ENCODE measurements at regions not wholly inside any gene's neighbourhood (a gene's known extent, or its start where the extent isn't known, plus 50 kb on each side); places are given as distances from the start of the nearest gene placed in this dataset.

DNA sequence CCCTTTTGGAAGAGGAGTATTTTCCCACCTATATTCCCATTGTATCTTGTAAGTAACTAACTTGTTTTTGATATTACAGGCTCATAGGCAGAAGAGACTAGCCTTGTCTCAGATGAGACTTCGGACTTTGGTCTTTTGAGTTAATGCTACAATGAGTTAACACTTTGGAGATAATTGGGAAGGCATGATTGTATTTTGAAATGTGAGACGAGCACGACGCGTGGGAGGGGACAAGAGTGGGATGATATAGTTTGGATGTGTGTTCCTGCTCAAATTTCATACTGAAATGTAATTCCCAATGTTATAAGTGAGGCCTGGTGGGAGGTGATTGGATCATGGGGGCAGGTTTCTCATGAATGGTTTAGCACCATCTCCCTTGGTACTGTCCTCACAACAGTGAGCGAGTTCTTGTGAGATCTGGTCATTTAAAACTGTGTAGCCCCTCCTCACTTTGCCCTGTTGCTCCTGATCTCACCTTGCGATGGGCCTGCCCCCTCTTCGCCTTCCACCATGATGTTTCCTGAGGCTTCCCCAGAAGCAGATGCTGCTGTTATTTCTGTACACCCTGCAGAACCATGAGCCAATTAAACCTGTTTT is 721.5 kb upstream of the CTNND2 start:
- no peak overlapping the region for H3K27ac Mint-ChIP-seq
- H3K9me3 Mint-ChIP-seq: no peaks in the 10 kb centered on the region
- H3K4me1 Mint-ChIP-seq: peaks cover 6% of the 10 kb centered on the region
- H3K27ac ChIP-seq (ENCODE audit: low read depth, low read length): no peak overlapping the region
- H3K4me1 ChIP-seq (ENCODE audit: control insufficient read depth, insufficient read depth, low read length): no peaks in the 10 kb centered on the region
- no peak for DNase-seq
- TF ChIP-seq, protein P1, sequence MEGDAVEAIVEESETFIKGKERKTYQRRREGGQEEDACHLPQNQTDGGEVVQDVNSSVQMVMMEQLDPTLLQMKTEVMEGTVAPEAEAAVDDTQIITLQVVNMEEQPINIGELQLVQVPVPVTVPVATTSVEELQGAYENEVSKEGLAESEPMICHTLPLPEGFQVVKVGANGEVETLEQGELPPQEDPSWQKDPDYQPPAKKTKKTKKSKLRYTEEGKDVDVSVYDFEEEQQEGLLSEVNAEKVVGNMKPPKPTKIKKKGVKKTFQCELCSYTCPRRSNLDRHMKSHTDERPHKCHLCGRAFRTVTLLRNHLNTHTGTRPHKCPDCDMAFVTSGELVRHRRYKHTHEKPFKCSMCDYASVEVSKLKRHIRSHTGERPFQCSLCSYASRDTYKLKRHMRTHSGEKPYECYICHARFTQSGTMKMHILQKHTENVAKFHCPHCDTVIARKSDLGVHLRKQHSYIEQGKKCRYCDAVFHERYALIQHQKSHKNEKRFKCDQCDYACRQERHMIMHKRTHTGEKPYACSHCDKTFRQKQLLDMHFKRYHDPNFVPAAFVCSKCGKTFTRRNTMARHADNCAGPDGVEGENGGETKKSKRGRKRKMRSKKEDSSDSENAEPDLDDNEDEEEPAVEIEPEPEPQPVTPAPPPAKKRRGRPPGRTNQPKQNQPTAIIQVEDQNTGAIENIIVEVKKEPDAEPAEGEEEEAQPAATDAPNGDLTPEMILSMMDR (conservative IDR thresholded peaks at IDR 0.05): no peak
- WGBS, 2 experiments (ENCODE audit: insufficient coverage in 1 of 2, insufficient read length in 1 of 2): 81 to 84% methylated on average over 8 of the region's 8 CpGs
- H3K27me3 Mint-ChIP-seq (ENCODE audit: insufficient read depth): no peaks in the 10 kb centered on the region
- peak overlapping the region; percentile 1 for H3K4me3 Mint-ChIP-seq
- H3K36me3 Mint-ChIP-seq (ENCODE audit: low read depth): no peaks in the 10 kb centered on the region
- no peak overlapping the region for H3K9ac ChIP-seq (ENCODE audit: extremely low read depth, low read length, poor library complexity, severe bottlenecking)
- no peak overlapping the region for H3K4me3 ChIP-seq (ENCODE audit: low read length)
- H3K9me3 ChIP-seq (ENCODE audit: control insufficient read depth, low read length): peaks cover 4% of the 10 kb centered on the region
- no peaks in the 10 kb centered on the region for H3K36me3 ChIP-seq (ENCODE audit: control insufficient read depth, insufficient read depth, low read length)
- no peaks in the 10 kb centered on the region for H3K27me3 ChIP-seq (ENCODE audit: control insufficient read depth, insufficient read depth, low read length, poor library complexity, severe bottlenecking)

- Mint-ChIP-seq H3K27ac (no peak overlapping the region), H3K4me1 (peaks cover 6% of the 10 kb centered on the region), H3K27me3 (ENCODE audit: insufficient read depth) (no peaks in the 10 kb centered on the region), H3K36me3 (ENCODE audit: low read depth) (no peaks in the 10 kb centered on the region), H3K9me3 (no peaks in the 10 kb centered on the region), H3K4me3 (no peak overlapping the region)
- 91 to 92% methylated on average over 2 to 4 of the region's 4 CpGs for WGBS, 2 experiments (ENCODE audit: insufficient coverage in 1 of 2, insufficient read length in 1 of 2)
- TF ChIP-seq, protein P1 (conservative IDR thresholded peaks at IDR 0.05): no peak
- no peak overlapping the region for H3K9ac ChIP-seq (ENCODE audit: extremely low read depth, low read length, poor library complexity, severe bottlenecking)
- H3K9me3 ChIP-seq (ENCODE audit: control insufficient read depth, low read length): peaks cover 4% of the 10 kb centered on the region
- no peaks in the 10 kb centered on the region for H3K36me3 ChIP-seq (ENCODE audit: control insufficient read depth, insufficient read depth, low read length)
- no peaks in the 10 kb centered on the region for H3K4me1 ChIP-seq (ENCODE audit: control insufficient read depth, insufficient read depth, low read length)
- no peaks in the 10 kb centered on the region for H3K27me3 ChIP-seq (ENCODE audit: control insufficient read depth, insufficient read depth, low read length, poor library complexity, severe bottlenecking)
- H3K27ac ChIP-seq (ENCODE audit: low read depth, low read length): no peak overlapping the region
- no peak for DNase-seq
- H3K4me3 ChIP-seq (ENCODE audit: low read length): no peak overlapping the region
Observed at GRCh38 chr5:12624776-12625560, 720.7 kb upstream of the CTNND2 start.

DNA sequence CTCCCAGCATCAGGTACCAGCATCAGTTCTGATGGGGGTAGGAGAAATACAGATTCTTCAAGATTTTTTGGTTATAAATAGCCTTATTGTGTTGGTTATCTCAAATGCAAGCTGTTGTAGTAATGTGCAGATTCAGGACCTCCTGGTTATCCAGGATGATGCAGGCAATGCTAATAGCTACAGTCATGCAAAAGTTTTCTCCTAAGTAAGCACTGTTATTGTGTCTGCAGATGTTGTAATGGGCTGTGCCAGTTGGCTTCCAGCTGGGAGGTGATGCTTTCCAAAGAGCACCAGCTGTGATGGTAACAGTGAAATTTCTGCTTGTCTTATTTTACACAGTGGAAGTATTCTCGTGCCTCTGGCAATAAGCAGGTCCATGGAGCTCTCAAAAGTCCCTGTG is 719.2 kb upstream of the CTNND2 start:
- no peaks in the 10 kb centered on the region for H3K27me3 ChIP-seq (ENCODE audit: control insufficient read depth, insufficient read depth, low read length, poor library complexity, severe bottlenecking)
- no peaks in the 10 kb centered on the region for H3K27me3 Mint-ChIP-seq (ENCODE audit: insufficient read depth)
- H3K9me3 ChIP-seq (ENCODE audit: control insufficient read depth, low read length): peaks cover 4% of the 10 kb centered on the region
- WGBS, 2 experiments (ENCODE audit: insufficient coverage in 1 of 2, insufficient read length in 1 of 2): 62% methylated on average over 1 of the region's 1 CpG; no CpG with 5 or more reads in 1 of the 2 experiments
- H3K4me3 Mint-ChIP-seq: no peak overlapping the region
- no peak overlapping the region for H3K4me3 ChIP-seq (ENCODE audit: low read length)
- peak; percentile 49 for DNase-seq
- H3K4me1 Mint-ChIP-seq: peaks cover 6% of the 10 kb centered on the region
- H3K36me3 ChIP-seq (ENCODE audit: control insufficient read depth, insufficient read depth, low read length): no peaks in the 10 kb centered on the region
- H3K9ac ChIP-seq (ENCODE audit: extremely low read depth, low read length, poor library complexity, severe bottlenecking): no peak overlapping the region
- no peaks in the 10 kb centered on the region for H3K36me3 Mint-ChIP-seq (ENCODE audit: low read depth)
- no peaks in the 10 kb centered on the region for H3K4me1 ChIP-seq (ENCODE audit: control insufficient read depth, insufficient read depth, low read length)
- no peaks in the 10 kb centered on the region for H3K9me3 Mint-ChIP-seq
- peak overlapping the region; percentile 32 for H3K27ac Mint-ChIP-seq
- TF ChIP-seq, protein P1 (conservative IDR thresholded peaks at IDR 0.05): no peak
- no peak overlapping the region for H3K27ac ChIP-seq (ENCODE audit: low read depth, low read length)
